ENCODE measurements at regions not wholly inside any gene's neighbourhood (a gene's known extent, or its start where the extent isn't known, plus 50 kb on each side); places are given as distances from the start of the nearest gene placed in this dataset.
A peak's percentile ranks its signal among the peaks of the same experiment; 100 is the strongest.

GRCh38 chr1:22363403-22364325, 88.0 kb upstream of the ZBTB40 start:
- no peak overlapping the region for H3K9ac ChIP-seq (ENCODE audit: insufficient read length)
- DNase-seq (ENCODE audit: low read depth, low spot score): no peak
- peak overlapping the region; percentile 95 for H3K27ac ChIP-seq
- H3K4me3 ChIP-seq: no peak overlapping the region; the same call in 1 of the 2 replicates
- no peaks in the 10 kb centered on the region for H3K9me3 ChIP-seq (ENCODE audit: low read depth, low read length)
- peaks cover 51% of the 10 kb centered on the region for H3K36me3 ChIP-seq (ENCODE audit: insufficient read depth, low read length)
- no peak for TF ChIP-seq EZH2 (IDR thresholded peaks at IDR 0.05)
- TF ChIP-seq POLR2AphosphoS5 (IDR thresholded peaks at IDR 0.05; ENCODE audit: borderline replicate concordance, low read depth, low read length): no peak; the same call in 1 of the 2 replicates
- no peak for TF ChIP-seq FOXP2 (optimal IDR thresholded peaks at IDR 0.05; ENCODE audit: control extremely low read depth, extremely low read length, insufficient read depth)

DNA sequence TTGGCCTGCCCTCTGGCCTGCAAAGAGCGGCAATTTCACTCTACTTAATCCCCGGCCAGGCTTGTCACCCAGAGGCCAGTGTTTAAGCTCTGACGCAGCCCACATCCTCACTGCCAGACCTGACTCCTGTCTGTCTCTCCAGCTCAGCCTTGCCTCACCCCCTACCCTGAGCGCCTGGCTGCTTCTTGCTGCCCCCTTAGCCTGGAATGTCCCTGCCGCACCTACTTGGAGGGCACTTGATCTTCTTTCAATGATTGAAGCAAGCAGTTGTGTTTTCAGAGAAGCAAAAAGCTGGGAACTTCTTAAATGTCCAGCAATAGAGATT, 87.4 kb upstream of the ZBTB40 start:
- H3K9ac ChIP-seq (ENCODE audit: insufficient read length): peak overlapping the region; percentile 66
- peaks cover 51% of the 10 kb centered on the region for H3K36me3 ChIP-seq (ENCODE audit: insufficient read depth, low read length)
- H3K9me3 ChIP-seq (ENCODE audit: low read depth, low read length): no peaks in the 10 kb centered on the region
- DNase-seq (ENCODE audit: low read depth, low spot score): no peak
- peak overlapping the region; percentile 95 for H3K27ac ChIP-seq
- H3K4me3 ChIP-seq: peak overlapping the region; percentile 78
- TF ChIP-seq FOXP2 (optimal IDR thresholded peaks at IDR 0.05; ENCODE audit: control extremely low read depth, extremely low read length, insufficient read depth): no peak
- TF ChIP-seq POLR2AphosphoS5 (IDR thresholded peaks at IDR 0.05; ENCODE audit: borderline replicate concordance, low read depth, low read length): no peak
- TF ChIP-seq EZH2 (IDR thresholded peaks at IDR 0.05): no peak

DNA sequence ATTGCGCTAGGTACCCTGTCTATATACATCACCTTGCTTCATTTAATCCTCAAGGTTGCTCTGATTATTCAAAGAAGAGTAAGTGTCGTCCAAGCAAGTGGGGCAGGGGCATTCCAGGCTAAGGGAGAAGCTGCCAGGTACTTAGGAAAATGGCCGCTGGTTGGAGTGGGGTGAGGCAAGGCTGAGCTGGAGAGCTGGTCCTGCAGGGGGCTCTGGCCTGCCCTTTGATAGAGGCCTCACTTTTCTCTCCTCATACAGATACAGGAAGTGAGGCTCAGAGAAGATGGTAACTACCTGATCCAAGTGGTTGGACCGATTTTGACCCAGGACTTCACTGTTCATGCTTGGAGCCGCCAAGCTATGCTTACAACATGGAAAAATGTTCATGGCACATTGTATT, 86.9 kb upstream of the ZBTB40 start:
- Histone ChIP-seq H3K4me3 (peak overlapping the region; percentile 78), H3K27ac (peak overlapping the region; percentile 95), H3K9me3 (ENCODE audit: low read depth, low read length) (no peaks in the 10 kb centered on the region), H3K9ac (ENCODE audit: insufficient read length) (peak overlapping the region; percentile 66), H3K36me3 (ENCODE audit: insufficient read depth, low read length) (peaks cover 51% of the 10 kb centered on the region)
- DNase-seq (ENCODE audit: low read depth, low spot score): no peak
- TF ChIP-seq EZH2 (IDR thresholded peaks at IDR 0.05): no peak
- no peak for TF ChIP-seq FOXP2 (optimal IDR thresholded peaks at IDR 0.05; ENCODE audit: control extremely low read depth, extremely low read length, insufficient read depth)

- peak; percentile 93 for DNase-seq (ENCODE audit: low read depth, low spot score)
- Histone ChIP-seq H3K27ac (peak overlapping the region; percentile 95), H3K36me3 (ENCODE audit: insufficient read depth, low read length) (peaks cover 51% of the 10 kb centered on the region), H3K9me3 (ENCODE audit: low read depth, low read length) (no peaks in the 10 kb centered on the region), H3K4me3 (peak overlapping the region; percentile 78), H3K9ac (ENCODE audit: insufficient read length) (peak overlapping the region; percentile 77)
- TF ChIP-seq POLR2AphosphoS5 (IDR thresholded peaks at IDR 0.05; ENCODE audit: borderline replicate concordance, low read depth, low read length): peak; percentile 75
- no peak for TF ChIP-seq EZH2 (IDR thresholded peaks at IDR 0.05)
- no peak for TF ChIP-seq FOXP2 (optimal IDR thresholded peaks at IDR 0.05; ENCODE audit: control extremely low read depth, extremely low read length, insufficient read depth)
Observed at GRCh38 chr1:22365331-22366295, 86.0 kb upstream of the ZBTB40 start.

- peak overlapping the region; percentile 78 for H3K4me3 ChIP-seq
- H3K9me3 ChIP-seq (ENCODE audit: low read depth, low read length): no peaks in the 10 kb centered on the region
- H3K36me3 ChIP-seq (ENCODE audit: insufficient read depth, low read length): peaks cover 51% of the 10 kb centered on the region
- no peak for TF ChIP-seq EZH2 (IDR thresholded peaks at IDR 0.05)
- TF ChIP-seq FOXP2 (optimal IDR thresholded peaks at IDR 0.05; ENCODE audit: control extremely low read depth, extremely low read length, insufficient read depth): peak; percentile 57
- no peak for DNase-seq (ENCODE audit: low read depth, low spot score)
- H3K27ac ChIP-seq: peak overlapping the region; percentile 95
- peak overlapping the region; percentile 77 for H3K9ac ChIP-seq (ENCODE audit: insufficient read length)
Observed at GRCh38 chr1:22366346-22366745, 85.3 kb upstream of the ZBTB40 start.

GRCh38 chr1:22368125-22368524, 83.5 kb upstream of the ZBTB40 start:
- no peak for TF ChIP-seq EZH2 (IDR thresholded peaks at IDR 0.05)
- TF ChIP-seq POLR2AphosphoS5 (IDR thresholded peaks at IDR 0.05; ENCODE audit: borderline replicate concordance, low read depth, low read length): no peak
- TF ChIP-seq FOXP2 (optimal IDR thresholded peaks at IDR 0.05; ENCODE audit: control extremely low read depth, extremely low read length, insufficient read depth): no peak
- H3K4me3 ChIP-seq: peak overlapping the region; percentile 78

DNA sequence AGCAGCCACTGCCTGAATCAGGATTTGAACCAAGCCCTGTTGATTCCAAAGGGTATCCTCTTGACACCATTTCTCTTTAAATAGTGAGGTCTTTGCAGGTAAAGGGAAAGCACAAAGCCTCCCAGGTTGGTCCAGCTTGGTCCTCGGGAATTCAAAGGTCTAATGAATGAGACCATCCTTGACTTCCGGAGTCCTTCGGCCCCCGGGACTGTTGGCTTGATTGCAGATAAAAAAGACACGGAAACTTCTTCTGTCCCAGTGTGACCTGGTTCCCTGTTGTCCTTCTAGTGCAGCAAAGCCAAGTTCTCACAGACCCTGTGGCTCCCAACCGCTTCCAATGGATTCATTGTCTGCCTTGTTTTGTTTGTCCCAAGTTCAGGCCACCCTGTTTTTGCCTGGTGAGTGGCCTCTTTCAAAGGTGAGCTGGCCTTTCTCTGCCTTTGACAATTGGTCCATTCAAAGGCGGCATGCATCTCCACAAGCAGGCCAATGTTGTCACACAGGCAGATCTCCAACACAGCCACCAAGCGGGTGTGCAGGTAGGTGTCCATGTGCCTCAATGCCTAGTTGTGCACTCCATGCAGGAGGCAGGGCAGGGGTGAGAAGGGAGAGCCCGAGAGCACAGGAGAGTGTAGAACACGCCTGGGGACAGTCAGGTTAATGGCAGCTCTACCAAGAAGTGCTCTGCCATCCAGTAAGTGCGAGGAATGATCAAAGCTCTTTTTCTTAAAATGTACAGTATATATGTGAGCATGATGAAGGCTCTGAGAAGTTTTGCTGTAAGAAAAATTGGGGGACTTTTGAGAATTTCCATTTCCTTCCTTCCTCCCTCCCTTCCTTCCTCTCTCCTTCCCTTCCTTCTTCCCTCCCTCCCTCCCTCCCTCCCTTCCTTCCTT, 82.1 kb upstream of the ZBTB40 start:
- Histone ChIP-seq H3K9me3 (ENCODE audit: low read depth, low read length) (no peaks in the 10 kb centered on the region; the same call in 1 of the 2 replicates), H3K27ac (peak overlapping the region; percentile 95), H3K9ac (ENCODE audit: insufficient read length) (peak overlapping the region; percentile 77), H3K4me3 (peak overlapping the region; percentile 78), H3K36me3 (ENCODE audit: insufficient read depth, low read length) (peaks cover 30% of the 10 kb centered on the region)
- no peak for DNase-seq (ENCODE audit: low read depth, low spot score)
- no peak for TF ChIP-seq EZH2 (IDR thresholded peaks at IDR 0.05)
- peak; percentile 63; the same call in 1 of the 2 replicates for TF ChIP-seq POLR2AphosphoS5 (IDR thresholded peaks at IDR 0.05; ENCODE audit: borderline replicate concordance, low read depth, low read length)

More at GRCh38 chr1:22368125-22368524, 83.5 kb upstream of the ZBTB40 start:
- H3K36me3 ChIP-seq (ENCODE audit: insufficient read depth, low read length): peaks cover 40% of the 10 kb centered on the region
- H3K27ac ChIP-seq: peak overlapping the region; percentile 95
- H3K9me3 ChIP-seq (ENCODE audit: low read depth, low read length): no peaks in the 10 kb centered on the region; the same call in 1 of the 2 replicates
- H3K9ac ChIP-seq (ENCODE audit: insufficient read length): peak overlapping the region; percentile 77
- no peak for DNase-seq (ENCODE audit: low read depth, low spot score)
